Activated T-cell treated with anti-CD3 and anti-CD28 coated beads, Interleukin-2, amount 50 U/mL, for 24 hours (primary cell): ENCODE measurements at regions not wholly inside any gene's neighbourhood (a gene's known extent, or its start where the extent isn't known, plus 50 kb on each side); places are given as distances from the start of the nearest gene placed in this dataset.

Experiments used
- DNase-seq: peaks from one replicate; pipeline ENCODE4 v3.0.0-alpha.2; 2020
- H3K27ac Mint-ChIP-seq: 2 replicates; pipeline ENCODE4 v1.8.0; 2020; ENCODE audit warnings: mild to moderate bottlenecking, mixed read lengths
- H3K27me3 Mint-ChIP-seq: 2 replicates; pipeline ENCODE4 v1.8.0; 2020; ENCODE audit warnings: mixed read lengths
- H3K36me3 Mint-ChIP-seq: 2 replicates; pipeline ENCODE4 v1.8.0; 2020; ENCODE audit warnings: low read depth, mixed read lengths
- H3K4me1 Mint-ChIP-seq: 2 replicates; pipeline ENCODE4 v1.8.0; 2020; ENCODE audit warnings: low read depth, mixed read lengths
- H3K4me3 Mint-ChIP-seq: 2 replicates; pipeline ENCODE4 v1.8.0; 2020; ENCODE audit warnings: mild to moderate bottlenecking, moderate library complexity, mixed read lengths
- H3K9me3 Mint-ChIP-seq: 2 replicates; pipeline ENCODE4 v1.8.0; 2020; ENCODE audit warnings: mixed read lengths

DNA sequence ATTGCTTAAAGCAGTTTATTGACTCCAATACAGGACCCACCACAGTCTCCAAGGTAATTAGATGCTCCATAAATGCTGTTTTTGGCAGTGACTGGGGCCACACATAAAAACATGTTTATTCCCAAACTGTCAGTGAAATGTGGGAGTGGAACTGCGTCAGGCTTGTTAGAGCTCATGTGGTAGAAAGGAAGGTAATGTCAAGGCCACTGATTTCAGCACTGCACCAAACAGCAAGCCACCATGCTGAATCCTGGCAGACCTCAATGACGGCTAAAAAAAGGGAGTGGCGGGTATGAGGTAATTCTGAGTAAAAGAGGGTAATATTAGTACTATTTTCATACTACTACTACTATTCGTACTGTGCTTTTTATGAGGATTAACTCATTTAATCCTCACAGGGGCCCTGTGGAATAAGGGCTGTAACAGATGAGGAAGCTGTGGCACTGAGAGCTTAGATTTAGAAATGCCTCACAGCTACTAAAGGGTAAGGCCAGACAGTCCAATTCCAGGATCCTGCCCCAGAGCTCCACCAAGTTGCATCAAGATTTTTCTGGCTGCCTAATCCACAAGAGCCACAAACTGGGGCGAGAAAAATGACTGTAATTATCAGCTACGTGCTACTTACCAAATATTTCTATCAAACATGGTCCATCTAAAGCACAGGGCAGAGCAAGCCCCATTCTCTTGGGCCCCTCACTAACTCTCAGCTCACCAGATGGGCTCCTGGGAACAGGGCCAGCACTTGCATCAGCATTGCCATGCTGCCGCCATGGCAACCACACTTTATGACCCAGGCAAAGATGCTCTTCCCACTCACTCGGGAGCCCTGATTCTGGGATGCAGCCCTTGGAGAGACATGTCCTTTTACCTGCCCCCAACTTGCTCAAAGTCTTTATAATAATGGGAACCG lies 83.6 kb upstream of the SPATA12 start:
- no peaks in the 10 kb centered on the region for H3K36me3 Mint-ChIP-seq
- H3K4me1 Mint-ChIP-seq = peaks cover 25% of the 10 kb centered on the region
- peaks cover 2% of the 10 kb centered on the region for H3K9me3 Mint-ChIP-seq
- H3K27me3 Mint-ChIP-seq = no peaks in the 10 kb centered on the region
- no peak overlapping the region for H3K27ac Mint-ChIP-seq
- no peak for DNase-seq
- no peak overlapping the region for H3K4me3 Mint-ChIP-seq

- no peaks in the 10 kb centered on the region for H3K36me3 Mint-ChIP-seq
- H3K27me3 Mint-ChIP-seq = no peaks in the 10 kb centered on the region
- no peak overlapping the region for H3K4me3 Mint-ChIP-seq
- no peak for DNase-seq
- peaks cover 12% of the 10 kb centered on the region for H3K4me1 Mint-ChIP-seq
- no peak overlapping the region for H3K27ac Mint-ChIP-seq
- peaks cover 1% of the 10 kb centered on the region for H3K9me3 Mint-ChIP-seq
Observed at GRCh38 chr3:56975567-56975966, 84.9 kb upstream of the SPATA12 start.

DNA sequence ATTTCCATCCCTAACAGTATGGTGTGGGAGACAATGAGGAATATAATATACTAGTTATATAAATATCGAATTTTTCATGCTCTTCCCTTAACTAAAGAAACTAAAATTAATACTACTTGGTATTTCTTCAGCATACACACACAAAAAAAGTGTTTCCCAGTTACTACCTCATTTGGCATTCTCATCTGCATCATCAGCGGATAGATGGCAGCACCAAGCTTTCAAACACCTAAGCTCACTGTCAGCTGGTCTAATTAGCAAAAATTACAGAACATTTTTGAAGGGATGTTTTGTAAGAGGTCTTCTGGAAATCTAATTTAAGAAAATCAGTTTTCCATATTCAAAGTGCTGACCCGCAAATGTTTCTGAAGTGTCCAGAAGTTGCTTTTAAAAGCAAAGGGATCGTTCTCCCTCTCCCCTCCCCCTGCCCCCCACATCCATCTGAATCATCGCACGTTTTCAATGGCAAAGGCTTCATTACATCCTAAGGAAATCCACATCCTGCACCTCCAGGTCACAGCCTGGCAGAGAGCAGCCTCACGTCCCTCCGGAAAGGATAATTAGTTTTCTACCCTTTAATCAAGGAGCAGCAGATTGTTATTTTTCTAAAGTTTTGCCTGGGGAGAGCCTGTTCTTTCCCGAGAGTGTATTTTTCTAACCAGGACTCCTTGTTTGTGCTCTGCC lies 86.1 kb upstream of the SPATA12 start:
- no peak overlapping the region for H3K27ac Mint-ChIP-seq
- no peak for DNase-seq
- no peak overlapping the region for H3K4me3 Mint-ChIP-seq
- no peaks in the 10 kb centered on the region for H3K9me3 Mint-ChIP-seq
- H3K4me1 Mint-ChIP-seq = peaks cover 10% of the 10 kb centered on the region
- no peaks in the 10 kb centered on the region for H3K27me3 Mint-ChIP-seq
- H3K36me3 Mint-ChIP-seq = no peaks in the 10 kb centered on the region

DNA sequence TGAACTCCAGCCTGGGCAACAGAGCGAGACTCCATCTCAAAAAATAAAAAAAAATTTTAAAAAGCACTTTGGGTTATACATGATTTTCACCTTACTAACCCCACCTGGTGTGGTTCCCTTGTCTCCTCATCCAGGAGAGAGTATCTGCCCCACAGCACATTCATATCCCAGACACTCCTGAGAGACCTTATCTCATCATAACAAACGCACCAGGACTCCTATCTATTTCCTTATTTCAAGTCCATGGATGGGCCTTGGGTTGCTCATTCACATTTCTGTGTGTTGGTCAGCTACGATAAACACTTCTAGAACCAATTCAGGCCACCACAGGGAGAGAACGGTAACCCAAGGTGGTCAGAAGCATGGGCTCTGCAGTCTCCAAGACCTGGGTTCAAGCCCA lies 88.6 kb upstream of the SPATA12 start:
- DNase-seq = no peak
- Mint-ChIP-seq H3K4me1 (peaks cover 10% of the 10 kb centered on the region), H3K36me3 (no peaks in the 10 kb centered on the region), H3K27ac (no peak overlapping the region), H3K4me3 (no peak overlapping the region), H3K9me3 (no peaks in the 10 kb centered on the region), H3K27me3 (no peaks in the 10 kb centered on the region)

DNA sequence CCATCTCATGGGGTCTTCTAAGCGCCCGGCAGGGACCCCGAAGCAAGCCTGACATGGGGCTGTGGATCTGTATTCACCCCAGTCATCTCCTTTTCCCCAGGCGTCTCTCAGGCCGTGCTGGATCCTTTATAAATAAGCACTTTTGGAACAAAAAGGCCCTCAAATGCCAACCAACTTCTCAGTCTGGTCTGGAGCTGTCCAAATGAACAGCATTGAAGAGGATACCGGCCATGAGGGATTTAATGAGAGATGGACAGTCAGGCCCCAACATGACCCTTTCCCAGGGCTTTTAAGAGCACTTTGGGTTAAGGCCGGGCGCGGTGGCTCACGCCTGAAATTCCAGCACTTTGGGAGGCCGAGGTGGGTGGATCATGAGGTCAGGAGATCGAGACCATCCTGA lies 89.2 kb upstream of the SPATA12 start:
- Mint-ChIP-seq H3K4me1 (peaks cover 10% of the 10 kb centered on the region), H3K27me3 (no peaks in the 10 kb centered on the region), H3K9me3 (no peaks in the 10 kb centered on the region), H3K36me3 (no peaks in the 10 kb centered on the region), H3K4me3 (no peak overlapping the region), H3K27ac (no peak overlapping the region)
- no peak for DNase-seq

DNA sequence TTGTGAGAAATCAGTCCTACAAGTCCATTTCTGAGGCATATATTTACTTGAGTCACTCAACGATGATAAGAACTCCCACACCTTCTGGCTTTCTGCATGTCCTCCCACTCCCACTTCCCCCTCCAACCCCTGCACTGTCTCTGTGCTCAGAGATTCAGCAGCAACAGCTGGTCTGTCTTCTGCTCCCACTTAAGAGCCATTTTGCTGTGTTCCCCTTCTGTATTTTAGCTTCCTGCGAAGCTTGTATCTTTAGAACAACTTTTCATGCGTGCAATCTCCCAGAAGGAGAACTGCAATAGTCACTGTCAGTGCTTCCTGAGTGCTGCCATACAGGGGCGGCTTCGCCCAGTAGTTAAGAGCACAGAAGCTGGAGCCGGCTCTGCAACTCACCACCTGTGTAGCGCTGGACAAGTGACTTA lies 90.0 kb upstream of the SPATA12 start:
- H3K9me3 Mint-ChIP-seq = no peaks in the 10 kb centered on the region
- DNase-seq = no peak
- no peak overlapping the region for H3K27ac Mint-ChIP-seq
- no peaks in the 10 kb centered on the region for H3K36me3 Mint-ChIP-seq
- no peaks in the 10 kb centered on the region for H3K27me3 Mint-ChIP-seq
- H3K4me1 Mint-ChIP-seq = peaks cover 10% of the 10 kb centered on the region
- H3K4me3 Mint-ChIP-seq = no peak overlapping the region

DNA sequence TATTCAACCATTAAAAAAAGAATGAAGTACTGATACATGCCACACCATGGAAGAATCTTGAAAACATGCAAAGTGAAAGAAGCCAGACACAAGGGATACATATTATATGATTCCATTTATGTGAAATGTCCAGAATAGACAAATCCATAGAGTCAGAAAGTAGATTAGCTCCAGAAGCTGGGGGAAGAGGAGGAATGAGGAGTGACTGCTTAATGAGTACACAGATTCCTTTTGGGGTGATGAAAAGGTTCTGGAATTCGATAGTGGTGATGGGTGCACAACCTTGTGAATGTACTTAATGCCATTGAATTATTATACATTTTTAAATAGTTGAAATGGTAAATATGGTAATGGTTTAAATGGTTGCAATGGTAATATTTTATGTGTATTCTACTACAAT lies 90.6 kb upstream of the SPATA12 start:
- Mint-ChIP-seq H3K27me3 (no peaks in the 10 kb centered on the region), H3K36me3 (no peaks in the 10 kb centered on the region), H3K4me3 (no peak overlapping the region), H3K27ac (no peak overlapping the region), H3K9me3 (peaks cover 4% of the 10 kb centered on the region), H3K4me1 (peaks cover 10% of the 10 kb centered on the region)
- no peak for DNase-seq

DNA sequence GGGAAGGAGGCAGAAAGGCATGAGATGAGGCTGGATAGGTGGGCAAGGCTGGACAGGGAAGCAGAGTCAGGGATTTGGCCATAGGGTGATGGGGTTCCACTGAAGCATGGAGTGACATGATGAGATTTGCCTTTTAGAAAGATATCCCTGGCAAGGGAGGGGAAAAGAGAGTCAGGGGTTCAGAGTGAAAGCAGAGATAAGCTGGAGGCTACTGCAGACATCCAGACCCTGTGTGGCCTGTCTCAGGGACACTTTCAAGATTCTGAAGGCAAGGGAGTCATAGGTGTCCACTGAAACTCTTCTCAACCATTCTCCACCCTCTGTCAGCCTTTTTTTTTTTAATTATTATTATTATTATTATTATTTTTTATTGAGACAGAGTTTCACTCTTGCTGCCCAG lies 94.0 kb upstream of the SPATA12 start:
- Mint-ChIP-seq H3K9me3 (peaks cover 6% of the 10 kb centered on the region), H3K36me3 (no peaks in the 10 kb centered on the region), H3K27ac (no peak overlapping the region), H3K4me3 (no peak overlapping the region), H3K27me3 (no peaks in the 10 kb centered on the region), H3K4me1 (peaks cover 10% of the 10 kb centered on the region)
- DNase-seq = no peak

DNA sequence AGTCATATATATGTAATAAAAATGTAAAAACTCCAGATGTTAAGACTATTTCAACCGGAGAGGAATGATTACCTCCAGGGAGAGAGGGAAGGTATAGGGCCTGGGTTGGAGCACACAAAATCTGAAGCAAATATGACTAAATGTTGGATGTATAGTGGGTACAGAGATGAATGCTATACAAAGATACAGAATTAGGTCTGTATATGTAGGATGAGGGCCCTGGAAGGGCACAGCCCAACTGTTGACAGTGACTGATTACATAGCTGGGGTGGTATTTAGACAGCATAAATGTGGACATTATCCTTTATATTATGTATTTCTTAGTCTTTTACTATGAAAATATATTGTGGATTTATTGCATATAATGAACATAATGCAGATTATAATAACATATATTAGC lies 94.4 kb upstream of the SPATA12 start:
- H3K27me3 Mint-ChIP-seq = no peaks in the 10 kb centered on the region
- no peak overlapping the region for H3K4me3 Mint-ChIP-seq
- no peak for DNase-seq
- H3K36me3 Mint-ChIP-seq = no peaks in the 10 kb centered on the region
- H3K27ac Mint-ChIP-seq = no peak overlapping the region
- H3K4me1 Mint-ChIP-seq = peaks cover 10% of the 10 kb centered on the region
- peaks cover 6% of the 10 kb centered on the region for H3K9me3 Mint-ChIP-seq

DNA sequence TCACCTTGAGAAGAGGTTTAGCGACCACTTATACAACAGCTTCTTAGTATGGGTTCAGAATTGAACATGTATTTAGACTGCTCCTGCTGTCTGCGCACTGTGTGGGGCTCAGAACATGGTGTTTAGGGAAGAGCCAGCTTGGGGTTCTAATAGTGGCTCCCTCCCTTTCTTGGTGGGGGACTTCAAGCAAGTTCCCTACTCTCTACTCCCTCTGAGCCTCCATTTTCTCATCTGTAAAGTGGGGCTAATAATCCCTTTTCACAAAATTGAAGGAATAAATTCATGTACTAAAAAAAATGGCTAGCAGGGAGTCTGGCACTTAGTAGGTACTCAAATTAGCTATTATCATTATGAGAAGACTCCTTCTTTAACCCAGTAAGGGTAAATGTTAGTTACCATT lies 97.5 kb upstream of the SPATA12 start:
- Mint-ChIP-seq H3K27ac (no peak overlapping the region), H3K36me3 (no peaks in the 10 kb centered on the region), H3K4me1 (peaks cover 19% of the 10 kb centered on the region), H3K9me3 (peaks cover 6% of the 10 kb centered on the region), H3K4me3 (no peak overlapping the region), H3K27me3 (no peaks in the 10 kb centered on the region)
- DNase-seq = no peak

- no peak for DNase-seq
- no peak overlapping the region for H3K4me3 Mint-ChIP-seq
- H3K9me3 Mint-ChIP-seq = peaks cover 6% of the 10 kb centered on the region
- no peaks in the 10 kb centered on the region for H3K27me3 Mint-ChIP-seq
- no peaks in the 10 kb centered on the region for H3K36me3 Mint-ChIP-seq
- H3K4me1 Mint-ChIP-seq = peaks cover 21% of the 10 kb centered on the region
- H3K27ac Mint-ChIP-seq = no peak overlapping the region
Observed at GRCh38 chr3:56962206-56962605, 98.3 kb upstream of the SPATA12 start.

GRCh38 chr3:56960234-56960917 lies 100.1 kb upstream of the SPATA12 start:
- Mint-ChIP-seq H3K27me3 (no peaks in the 10 kb centered on the region), H3K27ac (peak overlapping the region; percentile 66), H3K36me3 (no peaks in the 10 kb centered on the region), H3K4me1 (peaks cover 21% of the 10 kb centered on the region), H3K9me3 (peaks cover 6% of the 10 kb centered on the region), H3K4me3 (no peak overlapping the region)
- no peak for DNase-seq

GRCh38 chr3:56958879-56959278 lies 101.6 kb upstream of the SPATA12 start:
- Mint-ChIP-seq H3K9me3 (no peaks in the 10 kb centered on the region), H3K27ac (no peak overlapping the region), H3K27me3 (no peaks in the 10 kb centered on the region), H3K36me3 (no peaks in the 10 kb centered on the region), H3K4me1 (peaks cover 21% of the 10 kb centered on the region), H3K4me3 (no peak overlapping the region)
- DNase-seq = no peak

GRCh38 chr3:56957522-56957921 lies 102.9 kb upstream of the SPATA12 start:
- H3K27me3 Mint-ChIP-seq = no peaks in the 10 kb centered on the region
- no peak overlapping the region for H3K4me3 Mint-ChIP-seq
- peaks cover 21% of the 10 kb centered on the region for H3K4me1 Mint-ChIP-seq
- no peak for DNase-seq
- no peaks in the 10 kb centered on the region for H3K9me3 Mint-ChIP-seq
- H3K27ac Mint-ChIP-seq = no peak overlapping the region
- no peaks in the 10 kb centered on the region for H3K36me3 Mint-ChIP-seq

GRCh38 chr3:56956906-56957305 lies 103.6 kb upstream of the SPATA12 start:
- H3K4me1 Mint-ChIP-seq = peaks cover 21% of the 10 kb centered on the region

More at GRCh38 chr3:56956906-56957305, 103.6 kb upstream of the SPATA12 start:
- Mint-ChIP-seq H3K27ac (no peak overlapping the region), H3K36me3 (no peaks in the 10 kb centered on the region), H3K4me3 (no peak overlapping the region), H3K27me3 (no peaks in the 10 kb centered on the region), H3K9me3 (no peaks in the 10 kb centered on the region)
- no peak for DNase-seq
